ENCODE measurements at regions not wholly inside any gene's neighbourhood (a gene's known extent, or its start where the extent isn't known, plus 50 kb on each side); places are given as distances from the start of the nearest gene placed in this dataset.

- no peak overlapping the region for H3K27ac ChIP-seq (ENCODE audit: extremely low read depth, low read depth, low read length)
- no peak for TF ChIP-seq ZNF660 (tag by site-specific recombination; IDR thresholded peaks at IDR 0.05)
- no peak for TF ChIP-seq ZNF148 (tag by site-specific recombination; IDR thresholded peaks at IDR 0.05; ENCODE audit: borderline replicate concordance)
- TF ChIP-seq ZFP37 (tag by site-specific recombination; IDR thresholded peaks at IDR 0.05), result no peak
- ChIA-PET POLR2A (interaction anchor here (0.8 kb wide), 1 partner anchor 8 kb away, joined by 3 read pairs; no protein-coding TSS in a partner anchor), CTCF (no interaction called here)
- no peaks in the 10 kb centered on the region for H3K36me3 ChIP-seq (ENCODE audit: control insufficient read depth in 2 of 2, insufficient read depth in 1 of 2, low read length in 2 of 2)
- no peaks in the 10 kb centered on the region for H3K4me1 ChIP-seq (ENCODE audit: control insufficient read depth, insufficient read depth, low read length)
- H3K9me3 ChIP-seq (ENCODE audit: control insufficient read depth, insufficient read depth, low read depth, low read length), result no peaks in the 10 kb centered on the region
- H3K4me3 ChIP-seq (ENCODE audit: low read depth, low read length), result no peak overlapping the region
These were observed 281.7 kb downstream of the OSTF1 start for GRCh38 chr9:75369989-75370388.

- Histone ChIP-seq H3K36me3 (ENCODE audit: control insufficient read depth in 2 of 2, insufficient read depth in 1 of 2, low read length in 2 of 2) (no peaks in the 10 kb centered on the region), H3K4me3 (ENCODE audit: low read depth, low read length) (no peak overlapping the region), H3K9me3 (ENCODE audit: control insufficient read depth, insufficient read depth, low read depth, low read length) (no peaks in the 10 kb centered on the region), H3K27ac (ENCODE audit: extremely low read depth, low read depth, low read length) (no peak overlapping the region), H3K4me1 (ENCODE audit: control insufficient read depth, insufficient read depth, low read length) (peaks cover under 1% of the 10 kb centered on the region; the same call in 1 of the 2 replicates)
- no peak for TF ChIP-seq ZNF549 (tag by site-specific recombination; IDR thresholded peaks at IDR 0.05)
- no peak for TF ChIP-seq ZNF18 (tag by site-specific recombination; IDR thresholded peaks at IDR 0.05)
- TF ChIP-seq ZBTB26 (tag by site-specific recombination; optimal IDR thresholded peaks at IDR 0.05), result no peak
- no peak for TF ChIP-seq ZNF184 (tag by site-specific recombination; IDR thresholded peaks at IDR 0.05)
- no peak for TF ChIP-seq ZNF2 (tag by site-specific recombination; IDR thresholded peaks at IDR 0.05)
- TF ChIP-seq INSM2 (tag by site-specific recombination; IDR thresholded peaks at IDR 0.05), result no peak
- no peak for TF ChIP-seq ZNF623 (tag by site-specific recombination; IDR thresholded peaks at IDR 0.05)
- TF ChIP-seq ZNF626 (tag by site-specific recombination; IDR thresholded peaks at IDR 0.05), result no peak
- no peak for TF ChIP-seq ZNF266 (tag by site-specific recombination; IDR thresholded peaks at IDR 0.05; ENCODE audit: low read depth)
- TF ChIP-seq, protein P1, sequence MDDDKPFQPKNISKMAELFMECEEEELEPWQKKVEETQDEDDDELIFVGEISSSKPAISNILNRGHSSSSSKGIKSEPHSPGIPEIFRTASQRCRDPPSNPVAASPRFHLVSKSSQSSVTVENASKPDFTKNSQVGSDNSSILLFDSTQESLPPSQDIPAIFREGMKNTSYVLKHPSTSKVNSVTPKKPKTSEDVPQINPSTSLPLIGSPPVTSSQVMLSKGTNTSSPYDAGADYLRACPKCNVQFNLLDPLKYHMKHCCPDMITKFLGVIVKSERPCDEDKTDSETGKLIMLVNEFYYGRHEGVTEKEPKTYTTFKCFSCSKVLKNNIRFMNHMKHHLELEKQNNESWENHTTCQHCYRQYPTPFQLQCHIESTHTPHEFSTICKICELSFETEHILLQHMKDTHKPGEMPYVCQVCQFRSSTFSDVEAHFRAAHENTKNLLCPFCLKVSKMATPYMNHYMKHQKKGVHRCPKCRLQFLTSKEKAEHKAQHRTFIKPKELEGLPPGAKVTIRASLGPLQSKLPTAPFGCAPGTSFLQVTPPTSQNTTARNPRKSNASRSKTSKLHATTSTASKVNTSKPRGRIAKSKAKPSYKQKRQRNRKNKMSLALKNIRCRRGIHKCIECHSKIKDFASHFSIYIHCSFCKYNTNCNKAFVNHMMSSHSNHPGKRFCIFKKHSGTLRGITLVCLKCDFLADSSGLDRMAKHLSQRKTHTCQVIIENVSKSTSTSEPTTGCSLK (tag by site-specific recombination; IDR thresholded peaks at IDR 0.05), result no peak
- ChIA-PET CTCF (interaction anchor here (0.6 kb wide), 1 partner anchor 483 kb away, joined by 4 read pairs; no protein-coding TSS in a partner anchor), POLR2A (no interaction called here)
These were observed 284.4 kb downstream of the OSTF1 start for GRCh38 chr9:75372499-75373268.

Measured in HEK293 (cell line).